Panc1 (cell line): ENCODE measurements at regions not wholly inside any gene's neighbourhood (a gene's known extent, or its start where the extent isn't known, plus 50 kb on each side); places are given as distances from the start of the nearest gene placed in this dataset.

Source experiments
- CTCF ChIP-seq: fragments of 450-650 bp; IDR thresholded peaks from 2 replicates; pipeline ENCODE4 v1.5.1; 2017; ENCODE audit warnings: mild to moderate bottlenecking
- REST ChIP-seq, 2 experiments: IDR thresholded peaks; 2 replicates each; pipeline ENCODE4 v1.6.1; 2011 to 2012; ENCODE audit warnings: low read depth in 2 of 2, control low read depth in 1 of 2, low read length in 1 of 2, mild to moderate bottlenecking in 1 of 2, moderate library complexity in 1 of 2; ENCODE audit not compliant: insufficient read depth in 1 of 2

GRCh38 chr18:39622431-39622830, 2056.8 kb upstream of the CELF4 start:
- TF ChIP-seq CTCF (no peak), REST (IDR thresholded peaks at IDR 0.05; ENCODE audit: insufficient read depth in 1 of 2, low read depth in 2 of 2, low read length in 1 of 2) (no peak)
